HG02798 (cell line): ENCODE measurements at regions not wholly inside any gene's neighbourhood (a gene's known extent, or its start where the extent isn't known, plus 50 kb on each side); places are given as distances from the start of the nearest gene placed in this dataset.

Experiments used
- ATAC-seq: cut with Tn5 transposase; IDR thresholded peaks from one replicate; pipeline ENCODE4 v1.9.1; 2021; ENCODE audit warnings: mild to moderate bottlenecking; ENCODE audit not compliant: unreplicated experiment, poor library complexity

GRCh38 chr20:11445891-11446290 lies 471.8 kb upstream of the BTBD3 start:
- ATAC-seq = no peak

- no peak for ATAC-seq
Observed at GRCh38 chr20:11447371-11448100, 470.2 kb upstream of the BTBD3 start.

- no peak for ATAC-seq
Observed at GRCh38 chr20:11448554-11448953, 469.1 kb upstream of the BTBD3 start.

GRCh38 chr20:11451793-11452291 lies 465.9 kb upstream of the BTBD3 start:
- no peak for ATAC-seq

- no peak for ATAC-seq
Observed at GRCh38 chr20:11452326-11452725, 465.4 kb upstream of the BTBD3 start.

- ATAC-seq = no peak
Observed at GRCh38 chr20:11453430-11453829, 464.3 kb upstream of the BTBD3 start.

GRCh38 chr20:11454966-11455799 lies 462.5 kb upstream of the BTBD3 start:
- ATAC-seq = peak; percentile 37

GRCh38 chr20:11457488-11457887 lies 460.2 kb upstream of the BTBD3 start:
- no peak for ATAC-seq

GRCh38 chr20:11459090-11459890 lies 458.4 kb upstream of the BTBD3 start:
- ATAC-seq = no peak

GRCh38 chr20:11467436-11467835 lies 450.3 kb upstream of the BTBD3 start:
- no peak for ATAC-seq

- ATAC-seq = no peak
Observed at GRCh38 chr20:11468880-11469279, 448.8 kb upstream of the BTBD3 start.

- ATAC-seq = no peak
Observed at GRCh38 chr20:11469795-11470435, 447.8 kb upstream of the BTBD3 start.

GRCh38 chr20:11473983-11474382 lies 443.7 kb upstream of the BTBD3 start:
- ATAC-seq = no peak

- no peak for ATAC-seq
Observed at GRCh38 chr20:11483697-11484096, 434.0 kb upstream of the BTBD3 start.

GRCh38 chr20:11484479-11484878 lies 433.2 kb upstream of the BTBD3 start:
- no peak for ATAC-seq

GRCh38 chr20:11492386-11492785 lies 425.3 kb upstream of the BTBD3 start:
- ATAC-seq = no peak

GRCh38 chr20:11492846-11493245 lies 424.8 kb upstream of the BTBD3 start:
- ATAC-seq = no peak

GRCh38 chr20:11496380-11496779 lies 421.3 kb upstream of the BTBD3 start:
- no peak for ATAC-seq

GRCh38 chr20:11497545-11497944 lies 420.1 kb upstream of the BTBD3 start:
- no peak for ATAC-seq

GRCh38 chr20:11499101-11499634 lies 418.5 kb upstream of the BTBD3 start:
- ATAC-seq = no peak
